Mucosa of rectum (tissue), 2 donors: ENCODE measurements at regions not wholly inside any gene's neighbourhood (a gene's known extent, or its start where the extent isn't known, plus 50 kb on each side); places are given as distances from the start of the nearest gene placed in this dataset.

ENCODE experiments used
- H3K27ac ChIP-seq, 2 donors: one replicate each; pipeline ENCODE4 v1.7.0; 2013; ENCODE audit warnings: inconsistent platforms in 2 of 2, low read depth in 2 of 2, low read length in 2 of 2
- H3K27me3 ChIP-seq, 2 donors: one replicate each; pipeline ENCODE4 v1.7.0; 2013; ENCODE audit warnings: low read length in 2 of 2; ENCODE audit not compliant: control insufficient read depth in 2 of 2, insufficient read depth in 2 of 2
- H3K36me3 ChIP-seq, 2 donors: one replicate each; pipeline ENCODE4 v1.7.0; 2013; ENCODE audit warnings: low read length in 2 of 2; ENCODE audit not compliant: control insufficient read depth in 2 of 2, insufficient read depth in 2 of 2
- H3K4me1 ChIP-seq, 2 donors: one replicate each; pipeline ENCODE4 v1.7.0; 2013; ENCODE audit warnings: low read length in 2 of 2, mild to moderate bottlenecking in 1 of 2; ENCODE audit not compliant: control insufficient read depth in 2 of 2, insufficient read depth in 2 of 2
- H3K4me3 ChIP-seq, 2 donors: one replicate each; pipeline ENCODE4 v1.7.0; 2013; ENCODE audit warnings: low read length in 2 of 2
- H3K9ac ChIP-seq, 2 donors: one replicate each; pipeline ENCODE4 v1.7.0; 2013; ENCODE audit warnings: low read length in 2 of 2, low read depth in 1 of 2, mild to moderate bottlenecking in 1 of 2
- H3K9me3 ChIP-seq, 2 donors: one replicate each; pipeline ENCODE4 v1.7.0; 2013; ENCODE audit warnings: low read length in 2 of 2; ENCODE audit not compliant: control insufficient read depth in 2 of 2
- donor health status: healthy.
- donor health status: Normal muscosa, but diverticular disease.

DNA sequence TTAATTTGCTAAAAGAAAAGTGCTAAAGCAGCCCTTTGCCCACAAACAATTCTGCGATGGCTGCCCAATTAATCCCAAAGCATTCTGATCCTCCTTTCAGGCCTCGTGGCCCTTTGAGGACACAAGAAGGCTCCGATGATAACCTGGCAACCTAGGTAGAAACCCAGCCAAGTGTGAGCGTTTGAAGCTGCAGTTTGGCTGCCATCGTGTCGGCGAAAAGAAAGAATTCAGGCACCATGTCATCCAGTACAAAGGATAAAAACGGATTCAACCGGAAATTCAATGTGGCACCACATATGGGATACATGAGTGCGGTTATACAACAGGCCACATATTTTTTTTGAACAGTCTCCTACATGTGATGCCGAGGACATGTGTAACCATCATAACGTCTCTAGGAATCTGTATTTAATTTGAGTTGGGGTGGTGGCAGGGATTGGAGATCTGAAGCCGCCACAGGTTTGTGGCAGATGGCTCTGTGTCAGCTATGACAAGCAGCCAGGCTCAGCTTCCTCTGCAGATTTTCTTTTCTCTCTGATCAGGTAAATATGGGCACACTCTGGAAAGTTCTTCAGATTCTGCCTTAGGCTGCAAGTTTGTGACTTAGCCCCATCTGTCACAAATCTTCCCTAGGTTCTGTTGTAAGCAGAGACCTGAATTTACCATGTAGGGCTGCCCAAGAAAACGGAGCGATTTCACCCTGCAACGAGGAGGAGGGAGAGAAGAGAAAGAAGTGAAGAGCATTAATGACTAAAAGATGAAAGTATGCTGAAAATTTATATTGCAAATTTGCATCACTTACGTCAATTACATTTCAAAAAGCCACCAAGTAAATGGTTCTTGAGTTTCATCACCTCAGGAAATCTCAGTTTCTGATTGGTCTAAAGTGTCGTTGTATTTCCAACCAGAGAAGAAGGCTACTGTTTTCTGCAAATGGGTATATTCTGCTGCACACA, 573.2 kb downstream of the ZEB2 start:
- no peaks in the 10 kb centered on the region for H3K36me3 ChIP-seq
- H3K27me3 ChIP-seq: no peaks in the 10 kb centered on the region
- no peaks in the 10 kb centered on the region for H3K9me3 ChIP-seq
- no peaks in the 10 kb centered on the region for H3K4me1 ChIP-seq
- H3K27ac ChIP-seq: no peak overlapping the region
- no peak overlapping the region for H3K9ac ChIP-seq
- H3K4me3 ChIP-seq: no peak overlapping the region

DNA sequence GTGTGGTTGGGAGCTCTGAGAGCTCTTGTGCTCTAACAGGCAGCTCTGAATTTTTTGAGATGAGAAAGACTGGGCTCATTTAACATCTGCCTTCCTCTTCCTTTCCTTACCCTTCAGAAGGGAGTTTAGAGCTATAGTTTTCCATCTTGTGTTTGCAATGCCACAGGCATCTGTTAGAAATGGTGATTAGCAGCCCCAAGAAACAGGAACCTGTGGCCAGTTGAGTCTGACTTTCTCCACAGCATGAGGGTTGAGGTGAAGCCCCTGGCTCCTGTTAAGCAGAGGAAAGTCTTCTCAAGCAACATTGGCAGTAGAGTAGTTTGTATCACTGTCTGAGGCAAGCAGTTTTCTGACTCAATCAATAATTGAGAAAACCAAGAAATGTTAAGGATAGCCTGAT, 577.4 kb downstream of the ZEB2 start:
- Histone ChIP-seq H3K27me3 (peaks cover 0 to 3% of the 10 kb centered on the region in 2 donors), H3K9ac (no peak overlapping the region), H3K4me3 (no peak overlapping the region), H3K27ac (no peak overlapping the region), H3K9me3 (no peaks in the 10 kb centered on the region), H3K36me3 (no peaks in the 10 kb centered on the region), H3K4me1 (no peaks in the 10 kb centered on the region)

DNA sequence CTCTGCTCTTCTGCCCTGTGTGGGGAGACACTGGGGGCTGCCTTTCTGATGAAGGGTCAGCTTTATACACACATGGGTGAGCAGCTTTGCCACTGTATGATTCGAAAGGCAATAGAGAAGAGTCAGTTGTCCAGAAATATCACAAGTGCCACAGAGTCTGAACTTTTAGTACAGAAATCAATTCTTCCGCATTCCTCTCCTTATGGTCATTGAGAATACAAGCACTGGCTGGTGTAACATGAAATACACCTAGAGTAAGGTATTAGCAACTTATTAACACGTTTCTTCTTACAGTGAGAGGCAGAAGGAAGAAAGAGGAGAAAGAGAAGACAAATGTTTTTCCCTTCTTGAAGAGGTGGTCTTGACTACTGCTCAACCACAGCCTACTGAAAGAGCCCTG, 579.2 kb downstream of the ZEB2 start:
- Histone ChIP-seq H3K9me3 (no peaks in the 10 kb centered on the region), H3K27ac (no peak overlapping the region)

DNA sequence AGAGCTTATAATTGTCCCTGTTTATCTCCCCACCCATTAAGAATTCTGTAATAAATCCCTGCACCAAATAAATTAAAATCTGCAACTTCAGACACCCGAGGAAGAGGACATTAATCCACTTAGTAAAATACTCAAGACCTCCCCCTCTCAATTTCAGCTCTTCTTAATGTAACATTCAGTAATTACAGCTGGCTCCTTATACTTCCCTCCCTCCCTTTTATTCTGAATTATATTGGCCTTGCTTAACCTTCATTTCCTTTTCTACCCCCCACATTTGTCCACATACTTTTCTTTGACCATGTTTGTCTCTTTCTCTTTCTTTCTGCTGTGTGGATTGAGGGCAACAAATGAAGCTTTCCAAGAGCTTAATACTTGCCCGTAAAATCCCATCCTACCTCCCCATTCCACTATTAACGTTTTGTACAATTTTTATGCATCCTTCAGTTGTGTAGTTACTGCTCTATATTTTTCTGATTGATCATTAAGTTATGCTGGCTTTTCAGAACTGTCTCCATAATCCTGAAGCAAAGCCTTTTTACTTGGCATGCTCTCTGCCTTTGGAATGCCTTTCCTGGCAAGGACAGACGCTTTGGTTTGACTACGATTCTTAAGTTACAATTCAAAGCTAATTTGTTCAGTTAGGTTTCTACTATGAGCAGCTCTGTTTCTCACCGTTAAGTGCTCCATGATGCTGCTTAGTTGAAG, 580.1 kb downstream of the ZEB2 start:
- no peaks in the 10 kb centered on the region for H3K9me3 ChIP-seq
- H3K4me3 ChIP-seq: no peak overlapping the region
- H3K27me3 ChIP-seq: peaks cover 13 to 14% of the 10 kb centered on the region in 2 donors
- peaks cover 0 to 4% of the 10 kb centered on the region in 2 donors for H3K4me1 ChIP-seq
- H3K27ac ChIP-seq: peak overlapping the region in 1 of 2 donors; percentile 56
- no peak overlapping the region for H3K9ac ChIP-seq
- no peaks in the 10 kb centered on the region for H3K36me3 ChIP-seq

More for the DNA sequence above, 579.2 kb downstream of the ZEB2 start:
- no peak overlapping the region for H3K4me3 ChIP-seq
- H3K36me3 ChIP-seq: no peaks in the 10 kb centered on the region
- peaks cover 0 to 4% of the 10 kb centered on the region in 2 donors for H3K4me1 ChIP-seq
- H3K9ac ChIP-seq: no peak overlapping the region
- H3K27me3 ChIP-seq: peaks cover 10 to 12% of the 10 kb centered on the region in 2 donors

DNA sequence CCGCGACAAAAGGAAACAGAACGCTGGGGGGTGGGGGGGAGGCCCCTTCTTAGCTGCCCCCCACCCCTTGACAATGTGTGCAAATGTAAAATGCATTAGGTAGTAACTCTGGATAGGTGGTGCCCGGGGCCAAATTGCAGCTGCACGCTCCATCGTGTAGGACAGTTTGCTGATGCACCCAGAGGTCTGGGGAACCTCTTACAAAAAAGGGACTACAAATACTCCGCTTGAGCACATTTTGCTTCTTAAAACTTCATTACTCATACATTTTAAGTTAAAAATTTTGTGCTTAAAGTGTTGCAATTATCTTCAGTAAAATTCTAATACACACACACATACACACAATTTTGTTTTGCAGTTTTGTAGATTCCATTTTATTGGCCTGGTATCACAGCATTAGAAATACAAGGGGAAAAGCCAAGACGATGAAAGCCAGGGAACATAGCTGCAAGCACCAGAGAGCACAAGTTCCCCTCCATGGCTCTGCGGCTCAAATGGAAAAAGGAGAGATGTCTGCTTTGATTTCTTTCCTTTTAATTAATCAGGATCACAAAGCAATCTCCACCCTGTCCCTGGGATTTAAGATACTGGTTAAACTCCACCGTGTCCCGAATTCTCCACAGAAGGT, 582.1 kb downstream of the ZEB2 start:
- peak overlapping the region; percentile 74 to 85 for H3K27ac ChIP-seq
- peak overlapping the region in 1 of 2 donors; percentile 71 for H3K9ac ChIP-seq
- H3K4me1 ChIP-seq: peaks cover 0 to 4% of the 10 kb centered on the region in 2 donors

DNA sequence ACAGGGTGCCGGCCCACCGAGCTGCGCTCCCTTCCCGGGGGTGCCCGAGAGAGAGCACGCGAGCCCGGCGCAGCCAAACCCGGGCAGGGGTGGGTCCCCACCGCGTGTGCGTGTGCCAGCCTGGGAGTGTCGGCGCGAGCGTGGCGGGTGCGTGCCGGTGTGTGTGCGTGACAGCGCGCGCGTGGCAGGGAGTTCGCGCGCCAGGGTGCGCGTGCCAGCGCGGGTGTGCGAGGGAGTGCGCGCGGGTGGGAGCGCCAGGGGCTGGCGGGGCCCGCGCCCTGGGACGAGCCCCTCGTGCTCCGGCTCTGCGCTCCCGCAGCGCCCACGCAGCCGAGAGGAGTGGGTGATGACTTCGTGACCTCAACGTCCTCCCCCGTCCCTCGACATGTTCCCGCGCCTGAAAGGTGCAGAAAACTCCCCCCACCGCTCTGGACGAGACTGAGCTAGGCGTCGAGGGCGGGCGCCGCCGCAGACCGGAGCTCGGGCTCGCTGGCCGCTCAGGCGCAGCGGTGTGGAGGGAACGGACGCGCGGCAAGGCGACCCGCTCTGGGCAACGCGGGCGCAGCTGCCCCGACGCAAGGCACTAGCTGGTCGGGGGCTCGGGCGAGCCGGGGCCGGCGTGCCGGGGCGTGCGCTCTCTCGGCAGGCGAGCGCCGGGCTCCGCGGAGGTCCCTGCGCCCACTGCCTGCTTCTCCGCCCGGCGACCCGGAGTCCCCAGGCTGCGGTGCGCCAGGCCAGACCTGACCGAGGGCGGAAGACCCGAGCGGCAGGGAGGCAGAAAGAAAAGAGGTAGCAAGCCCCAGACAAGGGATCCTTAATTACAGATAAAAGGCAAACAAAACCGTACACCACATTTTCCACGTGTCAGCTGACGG, 582.8 kb downstream of the ZEB2 start:
- H3K9me3 ChIP-seq: no peaks in the 10 kb centered on the region
- peak overlapping the region; percentile 74 to 85 for H3K27ac ChIP-seq
- H3K36me3 ChIP-seq: no peaks in the 10 kb centered on the region
- H3K9ac ChIP-seq: peak overlapping the region; percentile 42 to 71
- H3K27me3 ChIP-seq: peaks cover 13 to 14% of the 10 kb centered on the region in 2 donors
- peaks cover 0 to 4% of the 10 kb centered on the region in 2 donors for H3K4me1 ChIP-seq
- peak overlapping the region; percentile 55 to 59 for H3K4me3 ChIP-seq

More for the DNA sequence above, 582.1 kb downstream of the ZEB2 start:
- Histone ChIP-seq H3K4me3 (peak overlapping the region; percentile 55), H3K36me3 (no peaks in the 10 kb centered on the region), H3K9me3 (no peaks in the 10 kb centered on the region), H3K27me3 (peaks cover 13 to 14% of the 10 kb centered on the region in 2 donors)

DNA sequence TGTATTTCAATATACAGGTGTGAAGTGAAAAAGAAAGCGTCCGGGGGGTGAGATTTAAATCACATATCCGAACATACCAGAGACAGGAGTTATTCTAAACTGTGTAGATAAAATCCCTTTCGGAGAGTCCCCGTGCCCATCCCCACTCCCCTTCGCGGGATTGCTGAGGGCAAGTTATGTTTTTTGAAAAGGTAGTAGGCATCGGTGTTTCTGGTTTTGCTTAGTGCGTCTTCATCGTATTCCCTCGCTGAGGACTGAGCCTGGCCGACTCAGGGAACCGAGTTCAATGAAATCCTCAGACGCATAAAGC, 583.4 kb downstream of the ZEB2 start:
- Histone ChIP-seq H3K9ac (peak overlapping the region in 1 of 2 donors; percentile 71), H3K4me1 (peaks cover 0 to 4% of the 10 kb centered on the region in 2 donors), H3K9me3 (no peaks in the 10 kb centered on the region), H3K27ac (peak overlapping the region; percentile 74 to 85), H3K4me3 (peak overlapping the region; percentile 55 to 59), H3K36me3 (no peaks in the 10 kb centered on the region), H3K27me3 (peaks cover 13 to 14% of the 10 kb centered on the region in 2 donors)

DNA sequence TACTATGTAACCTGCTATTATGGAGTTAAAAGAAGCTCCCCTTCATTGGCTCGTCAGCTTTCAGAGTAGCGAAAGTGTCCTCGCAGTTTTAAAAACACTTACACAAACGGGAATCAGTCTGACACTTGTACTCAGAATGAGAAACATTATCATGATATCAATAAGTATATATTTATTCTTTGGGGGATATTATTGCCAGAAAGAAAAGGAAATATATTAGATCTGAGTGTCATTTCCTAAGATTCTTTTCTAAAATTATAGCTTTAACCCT, 584.5 kb downstream of the ZEB2 start:
- Histone ChIP-seq H3K4me3 (no peak overlapping the region), H3K9ac (no peak overlapping the region), H3K27ac (peak overlapping the region; percentile 74 to 85)

DNA sequence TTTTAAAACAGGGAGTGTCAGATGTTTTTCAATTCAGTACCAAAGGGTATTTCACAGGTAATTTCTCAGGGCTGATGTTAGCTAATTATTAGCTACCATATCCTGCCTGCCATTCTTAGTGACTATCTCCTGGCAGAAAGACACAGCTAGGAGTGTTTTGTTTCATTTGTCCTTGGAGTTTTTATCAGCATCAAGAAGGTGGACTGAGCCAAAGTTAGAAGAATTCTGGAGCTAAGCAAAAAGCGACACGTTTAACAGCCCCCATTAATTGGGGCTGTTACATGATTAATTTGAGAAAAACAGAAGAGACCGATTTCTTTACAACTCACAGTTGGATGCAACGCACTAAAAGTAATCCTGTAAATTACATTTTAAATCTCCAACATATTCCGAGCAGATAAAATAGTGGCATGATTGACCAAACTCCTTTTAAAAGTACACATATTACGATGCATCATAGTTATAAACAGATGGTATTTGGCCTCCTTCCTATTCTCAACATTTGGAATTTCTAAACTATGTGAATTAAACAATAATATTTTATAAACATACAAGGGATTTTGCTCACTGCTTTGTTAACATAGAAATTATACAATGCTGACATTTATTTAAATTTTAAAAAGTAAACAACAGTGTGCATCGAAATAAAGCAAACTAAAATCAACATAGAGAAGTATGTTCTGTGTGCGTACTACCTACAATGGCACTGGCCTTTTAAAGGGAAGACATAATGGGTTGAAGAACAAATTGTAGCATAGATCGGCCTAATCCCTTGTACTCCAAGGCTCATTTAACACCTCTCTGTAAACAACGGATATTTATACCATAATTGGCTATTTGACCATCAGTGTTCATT, 585.1 kb downstream of the ZEB2 start:
- Histone ChIP-seq H3K27ac (peak overlapping the region; percentile 24 to 85), H3K4me1 (peaks cover 0 to 4% of the 10 kb centered on the region in 2 donors), H3K36me3 (no peaks in the 10 kb centered on the region), H3K9me3 (no peaks in the 10 kb centered on the region), H3K9ac (no peak overlapping the region), H3K27me3 (peaks cover 13 to 14% of the 10 kb centered on the region in 2 donors), H3K4me3 (no peak overlapping the region)

More for the DNA sequence above, 584.5 kb downstream of the ZEB2 start:
- peaks cover 0 to 4% of the 10 kb centered on the region in 2 donors for H3K4me1 ChIP-seq
- no peaks in the 10 kb centered on the region for H3K9me3 ChIP-seq
- H3K36me3 ChIP-seq: no peaks in the 10 kb centered on the region
- peaks cover 13 to 14% of the 10 kb centered on the region in 2 donors for H3K27me3 ChIP-seq
